ENCODE measurements at regions not wholly inside any gene's neighbourhood (a gene's known extent, or its start where the extent isn't known, plus 50 kb on each side); places are given as distances from the start of the nearest gene placed in this dataset.
A peak's percentile ranks its signal among the peaks of the same experiment; 100 is the strongest.

DNA sequence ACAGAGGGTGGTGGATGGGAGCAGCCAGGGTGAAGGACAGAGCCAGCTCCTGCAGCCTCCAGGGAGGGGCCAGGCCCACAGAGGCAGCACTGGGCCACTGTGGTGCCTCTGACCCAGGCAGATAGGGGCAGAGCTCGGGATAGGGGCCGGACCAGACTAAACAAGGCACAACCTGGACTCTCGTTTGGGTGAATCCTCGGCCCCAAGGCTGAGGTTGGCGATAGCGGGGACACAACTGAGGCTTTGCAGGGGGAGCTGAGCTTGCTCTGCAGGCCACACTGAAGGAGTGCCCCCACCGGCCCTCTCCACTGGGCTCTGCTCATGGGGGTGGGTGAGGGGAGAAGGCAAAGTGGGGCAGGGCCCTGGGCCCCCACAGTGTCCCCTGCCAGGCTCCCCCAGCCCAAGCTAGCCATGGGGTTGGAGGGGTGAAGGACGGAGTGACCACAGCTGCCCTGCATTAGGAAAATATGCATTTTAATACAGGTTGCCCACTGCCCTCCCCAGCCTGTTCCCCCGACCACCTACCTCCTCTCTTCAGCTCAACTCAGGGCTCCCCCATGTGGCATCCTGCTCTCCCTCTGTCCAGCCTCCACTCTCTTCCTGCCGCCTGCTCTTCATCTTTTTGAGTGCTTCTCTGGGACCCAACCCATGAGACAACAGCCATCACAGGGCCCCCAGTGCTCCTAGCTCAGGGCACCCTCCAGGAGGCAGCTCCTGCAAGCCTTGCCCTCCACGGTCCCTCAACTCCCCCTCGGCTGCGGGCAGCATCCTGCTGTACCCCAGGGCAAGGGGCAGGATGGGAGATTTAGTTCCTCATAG, 152.8 kb downstream of the INHBB start:
- DNase-seq (no peak), ATAC-seq (ENCODE audit: low read depth in 2 of 2) (no peak)
- Mint-ChIP-seq H3K36me3 (no peaks in the 10 kb centered on the region), H3K27me3 (peaks cover 0 to 8% (median 4%) of the 10 kb centered on the region in 3 donors), H3K4me3 (no peak overlapping the region), H3K4me1 (no peaks in the 10 kb centered on the region), H3K9me3 (peaks cover 0 to 2% (median 0%) of the 10 kb centered on the region in 7 donors), H3K27ac (no peak overlapping the region)

DNA sequence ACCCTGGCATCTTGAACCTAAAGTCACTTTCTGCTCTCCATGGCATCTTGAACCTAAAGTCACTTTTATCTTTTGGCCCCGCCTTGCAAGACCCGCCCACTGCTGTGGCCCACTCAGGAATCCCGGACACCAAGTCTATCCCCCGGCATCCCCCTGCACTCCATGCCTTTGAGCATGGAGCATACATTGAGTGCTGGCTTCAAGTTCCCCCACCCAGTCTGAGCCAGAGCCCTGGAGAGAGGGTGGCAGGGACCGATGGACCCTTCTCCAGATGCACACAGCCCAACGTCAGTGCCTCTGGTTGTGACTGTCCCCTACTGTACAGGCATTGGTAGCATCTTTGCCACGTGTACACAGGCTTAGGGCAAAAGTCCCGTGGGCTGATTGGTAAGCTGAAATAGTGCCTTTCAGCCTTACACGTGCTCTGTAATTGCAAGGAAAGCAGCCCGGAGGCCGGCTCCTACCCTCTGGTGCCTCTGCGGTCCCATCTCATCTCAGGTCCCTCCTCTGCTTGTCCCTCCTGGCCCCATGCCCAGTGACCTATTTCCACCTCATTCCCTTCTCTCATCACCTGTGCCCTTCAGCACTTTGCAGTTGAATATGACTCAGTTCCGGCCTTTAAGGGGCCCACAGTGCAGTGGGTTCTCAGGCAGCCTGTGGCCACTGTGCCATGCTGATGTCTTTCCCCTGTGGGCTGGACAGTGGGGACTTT, 154.0 kb downstream of the INHBB start:
- Mint-ChIP-seq H3K4me3 (no peak overlapping the region), H3K4me1 (no peaks in the 10 kb centered on the region), H3K27ac (peak overlapping the region in 1 of 6 donors; percentile 84), H3K9me3 (peaks cover 0 to 2% (median 0%) of the 10 kb centered on the region in 7 donors), H3K27me3 (peaks cover 0 to 8% (median 4%) of the 10 kb centered on the region in 3 donors), H3K36me3 (no peaks in the 10 kb centered on the region)
- ATAC-seq (ENCODE audit: low read depth in 2 of 2), result no peak
- no peak for DNase-seq

DNA sequence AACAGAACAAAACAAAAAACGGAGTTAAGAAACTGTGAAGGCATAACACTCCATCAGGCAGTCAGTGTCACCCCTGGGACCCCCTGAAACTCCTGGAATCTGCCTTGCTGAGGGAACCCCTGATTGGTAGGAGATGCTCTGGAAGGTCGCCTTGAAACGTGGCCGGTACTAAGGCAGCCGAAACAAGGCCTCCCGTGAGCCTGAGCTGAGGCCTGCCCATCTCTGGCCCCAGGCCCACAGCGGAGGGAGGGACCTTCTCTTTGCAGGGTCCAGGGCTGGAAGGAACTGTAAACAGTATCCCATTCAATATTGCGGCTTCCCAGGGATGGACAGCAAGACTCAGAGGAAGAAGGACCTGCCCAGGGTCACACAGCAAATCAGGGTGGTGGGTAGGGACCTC, 155.7 kb downstream of the INHBB start:
- H3K27ac Mint-ChIP-seq, result no peak overlapping the region
- no peak for ATAC-seq (ENCODE audit: low read depth in 2 of 2)

DNA sequence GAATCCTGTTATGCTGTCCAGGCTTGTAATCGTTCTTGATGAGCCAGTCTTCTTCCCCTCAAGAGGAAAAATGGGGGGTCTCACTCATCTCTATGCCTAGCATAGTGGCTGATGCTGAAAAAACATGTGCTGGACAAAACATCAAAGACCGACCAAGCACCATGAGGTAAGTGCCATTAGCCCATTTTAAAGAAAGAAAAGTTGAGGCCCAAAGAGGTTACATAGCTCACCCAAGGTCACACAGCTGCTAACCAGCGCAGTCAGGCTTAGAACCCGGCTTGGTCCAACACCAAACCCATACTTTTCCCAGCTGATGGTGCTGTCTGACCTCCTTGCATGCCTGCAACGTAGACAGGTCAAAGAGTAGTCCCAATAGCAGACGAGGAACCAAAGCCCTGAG, 156.4 kb downstream of the INHBB start:
- H3K36me3 Mint-ChIP-seq, result no peaks in the 10 kb centered on the region

More for the DNA sequence above, 155.7 kb downstream of the INHBB start:
- Mint-ChIP-seq H3K4me1 (no peaks in the 10 kb centered on the region), H3K9me3 (peaks cover 0 to 2% (median 0%) of the 10 kb centered on the region in 7 donors), H3K27me3 (peaks cover 0 to 8% (median 4%) of the 10 kb centered on the region in 3 donors), H3K36me3 (no peaks in the 10 kb centered on the region), H3K4me3 (no peak overlapping the region)
- DNase-seq, result no peak

DNA sequence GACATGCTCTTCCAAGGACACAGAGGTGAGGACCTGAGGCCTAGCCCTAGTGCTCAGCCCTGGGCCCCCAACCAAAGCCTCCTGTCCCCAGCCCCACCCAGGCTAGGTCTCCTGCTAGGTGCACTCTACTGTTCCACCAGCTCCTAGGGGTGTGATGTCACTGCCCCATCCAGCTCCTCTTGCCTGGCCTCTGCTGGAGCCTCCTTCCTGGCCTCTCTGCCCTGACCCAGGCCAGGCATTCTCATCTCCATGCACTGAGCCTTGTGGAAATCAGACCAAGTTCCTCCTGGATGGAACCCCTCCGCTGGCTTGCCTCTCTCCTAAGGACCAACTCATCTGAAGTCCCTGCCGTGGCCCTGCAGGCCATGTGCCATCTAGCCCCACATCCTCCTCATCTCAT, 156.8 kb downstream of the INHBB start:
- Mint-ChIP-seq H3K27me3 (peaks cover 0 to 8% (median 4%) of the 10 kb centered on the region in 3 donors), H3K9me3 (peaks cover 0 to 2% (median 0%) of the 10 kb centered on the region in 7 donors), H3K4me1 (no peaks in the 10 kb centered on the region), H3K27ac (no peak overlapping the region), H3K4me3 (no peak overlapping the region), H3K36me3 (no peaks in the 10 kb centered on the region)
- ATAC-seq (ENCODE audit: low read depth in 2 of 2) (no peak), DNase-seq (no peak)

More for the DNA sequence above, 156.4 kb downstream of the INHBB start:
- H3K4me3 Mint-ChIP-seq, result no peak overlapping the region
- no peaks in the 10 kb centered on the region for H3K4me1 Mint-ChIP-seq
- no peak for ATAC-seq (ENCODE audit: low read depth in 2 of 2)
- peaks cover 0 to 2% (median 0%) of the 10 kb centered on the region in 7 donors for H3K9me3 Mint-ChIP-seq
- H3K27me3 Mint-ChIP-seq, result peaks cover 0 to 8% (median 4%) of the 10 kb centered on the region in 3 donors
- no peak overlapping the region for H3K27ac Mint-ChIP-seq
- no peak for DNase-seq

DNA sequence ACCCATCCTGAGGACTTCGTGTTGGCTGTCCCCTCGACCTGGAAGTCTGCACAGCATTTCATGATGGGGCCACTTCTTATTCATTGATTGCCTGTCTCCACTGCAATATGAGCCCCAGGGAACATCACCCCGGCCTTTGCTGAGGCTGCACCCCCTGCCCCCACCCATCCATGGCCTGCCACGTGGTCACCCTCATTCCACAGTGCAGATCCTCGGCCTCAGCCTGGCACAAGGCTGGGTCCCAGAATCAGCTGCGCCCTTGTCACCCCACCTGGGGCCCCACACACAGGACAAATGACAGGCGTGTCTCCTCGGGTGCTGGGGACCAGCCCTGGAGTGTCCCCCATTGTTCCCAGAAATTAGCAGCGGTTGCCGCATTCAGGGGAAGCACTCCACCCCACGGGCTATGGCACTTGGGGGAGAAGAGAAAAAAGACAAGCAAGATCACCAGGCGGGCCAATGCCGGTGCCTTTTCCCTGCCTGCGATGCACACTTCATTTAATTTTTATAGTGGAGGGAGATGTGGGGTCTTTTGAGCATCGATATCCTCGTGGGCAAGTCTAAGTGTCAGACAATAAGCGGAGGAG, 157.4 kb downstream of the INHBB start:
- Mint-ChIP-seq H3K27me3 (peaks cover 0 to 8% (median 5%) of the 10 kb centered on the region in 3 donors), H3K4me1 (no peaks in the 10 kb centered on the region), H3K4me3 (no peak overlapping the region), H3K9me3 (peaks cover 0 to 2% (median 0%) of the 10 kb centered on the region in 7 donors), H3K27ac (no peak overlapping the region), H3K36me3 (no peaks in the 10 kb centered on the region)
- ATAC-seq (ENCODE audit: low read depth in 2 of 2) (no peak), DNase-seq (no peak)

DNA sequence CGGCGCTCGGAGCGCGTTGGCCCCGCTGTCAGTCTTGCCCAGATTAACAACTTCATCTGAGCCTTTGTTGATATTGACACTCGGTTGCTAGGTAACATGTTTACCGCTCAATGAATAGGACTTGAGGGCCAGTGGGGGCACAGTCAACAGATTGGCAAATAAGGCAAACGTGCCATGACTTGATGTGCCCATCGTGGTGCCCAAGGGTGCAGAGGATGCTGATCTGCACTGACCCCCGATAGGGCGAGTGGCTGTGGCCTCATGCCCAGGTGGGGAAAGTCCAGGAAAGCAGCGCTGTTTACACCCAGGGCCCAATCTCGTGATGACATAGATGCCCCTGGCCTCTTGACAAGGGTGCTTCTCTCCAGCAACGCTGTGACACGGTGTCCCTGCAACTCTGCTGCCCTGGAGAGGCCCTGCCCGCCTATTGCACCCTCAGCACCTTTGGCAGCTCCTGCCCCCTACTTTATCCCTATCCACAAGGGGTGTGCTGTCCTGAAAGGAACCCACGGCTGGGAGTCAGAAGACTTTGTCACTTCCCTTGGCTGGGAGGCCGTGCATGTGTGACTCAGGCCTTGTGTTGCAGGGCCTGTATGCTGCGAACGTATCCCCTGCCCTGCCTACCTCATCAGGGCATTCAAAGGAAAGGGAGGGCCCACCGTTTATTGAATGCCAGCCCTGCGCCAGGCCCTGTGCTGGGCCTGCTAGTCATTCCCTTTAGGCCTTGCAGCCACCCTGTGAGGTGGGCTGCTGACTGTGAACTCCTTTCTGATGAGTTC, 158.0 kb downstream of the INHBB start:
- no peak overlapping the region for H3K27ac Mint-ChIP-seq

DNA sequence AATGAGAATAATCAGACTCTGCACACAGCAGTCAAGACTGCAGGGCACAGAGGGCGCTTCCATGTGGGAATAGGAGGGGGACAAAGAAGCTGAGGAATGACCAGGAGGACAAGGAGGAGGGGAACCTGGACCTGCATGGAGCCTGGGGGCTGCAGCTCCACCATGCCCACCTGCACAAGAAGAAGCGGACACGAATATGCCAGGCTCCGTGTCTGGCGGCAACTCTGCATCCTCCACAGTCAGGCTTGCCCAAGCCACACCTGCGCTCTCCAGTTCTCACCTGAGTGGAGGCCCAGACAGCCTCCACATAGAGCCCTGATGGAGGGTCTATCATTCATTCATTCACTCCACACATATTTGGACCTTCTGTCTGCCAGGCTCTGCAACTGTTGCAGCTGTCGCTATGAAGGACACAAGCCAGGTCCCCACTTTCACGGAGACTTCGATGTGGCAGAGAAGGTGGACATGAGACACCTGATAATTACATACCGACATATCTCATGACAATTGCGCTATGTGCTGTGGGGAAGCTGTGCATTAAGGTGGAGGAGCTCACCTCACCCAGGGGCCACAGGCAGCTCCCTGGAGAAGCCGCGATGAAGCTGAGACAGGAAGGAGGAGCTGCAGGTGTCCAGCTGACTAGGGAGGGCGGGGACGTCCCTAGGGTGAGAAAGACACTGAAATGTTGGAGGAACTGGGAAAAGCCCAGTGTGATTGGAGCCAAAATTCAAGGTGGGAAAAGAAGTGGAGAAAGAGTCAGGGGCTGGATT, 159.2 kb downstream of the INHBB start:
- Mint-ChIP-seq H3K27ac (no peak overlapping the region), H3K4me1 (no peaks in the 10 kb centered on the region), H3K4me3 (peak overlapping the region in 1 of 8 donors; percentile 71), H3K27me3 (peaks cover 0 to 10% (median 8%) of the 10 kb centered on the region in 3 donors), H3K9me3 (peaks cover 0 to 1% (median 0%) of the 10 kb centered on the region in 7 donors), H3K36me3 (no peaks in the 10 kb centered on the region)
- DNase-seq (no peak), ATAC-seq (ENCODE audit: low read depth in 2 of 2) (no peak)

More for the DNA sequence above, 158.0 kb downstream of the INHBB start:
- Mint-ChIP-seq H3K27me3 (peaks cover 0 to 10% (median 8%) of the 10 kb centered on the region in 3 donors), H3K4me3 (no peak overlapping the region), H3K4me1 (no peaks in the 10 kb centered on the region), H3K9me3 (peaks cover 0 to 2% (median 0%) of the 10 kb centered on the region in 7 donors), H3K36me3 (no peaks in the 10 kb centered on the region)
- no peak for ATAC-seq (ENCODE audit: low read depth in 2 of 2)
- DNase-seq, result no peak

DNA sequence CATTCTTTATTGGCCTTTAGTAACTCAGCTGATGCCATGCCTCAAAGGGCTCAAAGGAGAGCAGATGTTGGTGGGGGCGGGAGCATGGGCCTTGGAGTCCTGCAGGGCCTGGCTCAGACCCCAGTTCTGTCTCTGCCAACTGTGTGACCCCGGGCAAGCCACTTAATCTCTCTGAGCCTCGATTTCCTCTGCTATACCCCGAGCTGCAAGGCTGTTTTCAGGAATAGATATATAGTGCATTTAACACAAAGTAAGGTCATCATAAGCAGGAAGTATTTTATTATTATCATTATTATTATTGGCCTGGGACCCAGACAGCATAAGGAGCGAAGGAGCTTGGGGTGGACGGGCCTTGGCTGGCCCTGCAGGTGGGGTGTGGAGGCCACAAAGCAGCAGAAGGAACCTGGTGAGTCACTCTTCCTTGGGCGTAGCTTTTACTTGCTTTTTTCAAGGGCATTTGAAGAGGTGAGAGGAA, 162.7 kb downstream of the INHBB start:
- H3K4me1 Mint-ChIP-seq, result no peaks in the 10 kb centered on the region
- no peaks in the 10 kb centered on the region for H3K9me3 Mint-ChIP-seq

DNA sequence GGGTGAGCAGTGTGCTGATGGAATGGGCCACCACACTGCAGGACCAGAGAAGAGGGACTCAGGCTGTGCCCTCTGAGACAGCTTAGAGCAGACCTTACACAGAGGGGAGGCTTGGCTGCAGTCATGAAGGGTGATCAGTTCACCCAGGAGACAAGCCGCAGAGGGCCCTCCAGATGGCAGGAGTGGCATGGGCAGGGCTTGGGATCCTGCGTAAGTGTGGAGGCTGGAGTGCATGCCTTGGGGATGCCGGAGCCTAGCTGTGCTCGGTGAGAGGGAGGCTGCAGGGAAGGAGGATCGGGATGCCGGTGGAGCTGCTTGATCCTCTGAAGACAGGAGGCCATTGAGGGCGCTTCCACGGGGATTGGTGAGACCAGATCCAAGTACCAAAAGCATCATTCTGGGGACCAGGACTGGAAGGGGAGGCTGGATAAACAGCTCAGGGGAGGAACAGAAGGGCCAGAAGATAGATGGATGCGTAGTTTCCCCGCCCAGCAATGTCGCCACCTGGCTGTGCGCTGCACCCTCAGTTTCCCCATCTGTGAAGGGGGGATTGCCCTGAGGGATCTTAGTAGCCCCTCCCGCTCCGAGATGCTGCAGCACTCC, 163.4 kb downstream of the INHBB start:
- no peak for DNase-seq
- H3K27me3 Mint-ChIP-seq, result peaks cover 0 to 6% (median 0%) of the 10 kb centered on the region in 3 donors
- H3K9me3 Mint-ChIP-seq, result no peaks in the 10 kb centered on the region
- H3K4me1 Mint-ChIP-seq, result no peaks in the 10 kb centered on the region
- H3K36me3 Mint-ChIP-seq, result no peaks in the 10 kb centered on the region
- ATAC-seq (ENCODE audit: low read depth in 2 of 2), result no peak
- no peak overlapping the region for H3K4me3 Mint-ChIP-seq
- H3K27ac Mint-ChIP-seq, result peak overlapping the region in 1 of 6 donors; percentile 60

More for the DNA sequence above, 162.7 kb downstream of the INHBB start:
- no peak for DNase-seq
- Mint-ChIP-seq H3K27ac (no peak overlapping the region), H3K27me3 (peaks cover 0 to 6% (median 0%) of the 10 kb centered on the region in 3 donors), H3K4me3 (no peak overlapping the region), H3K36me3 (no peaks in the 10 kb centered on the region)
- ATAC-seq (ENCODE audit: low read depth in 2 of 2), result no peak

DNA sequence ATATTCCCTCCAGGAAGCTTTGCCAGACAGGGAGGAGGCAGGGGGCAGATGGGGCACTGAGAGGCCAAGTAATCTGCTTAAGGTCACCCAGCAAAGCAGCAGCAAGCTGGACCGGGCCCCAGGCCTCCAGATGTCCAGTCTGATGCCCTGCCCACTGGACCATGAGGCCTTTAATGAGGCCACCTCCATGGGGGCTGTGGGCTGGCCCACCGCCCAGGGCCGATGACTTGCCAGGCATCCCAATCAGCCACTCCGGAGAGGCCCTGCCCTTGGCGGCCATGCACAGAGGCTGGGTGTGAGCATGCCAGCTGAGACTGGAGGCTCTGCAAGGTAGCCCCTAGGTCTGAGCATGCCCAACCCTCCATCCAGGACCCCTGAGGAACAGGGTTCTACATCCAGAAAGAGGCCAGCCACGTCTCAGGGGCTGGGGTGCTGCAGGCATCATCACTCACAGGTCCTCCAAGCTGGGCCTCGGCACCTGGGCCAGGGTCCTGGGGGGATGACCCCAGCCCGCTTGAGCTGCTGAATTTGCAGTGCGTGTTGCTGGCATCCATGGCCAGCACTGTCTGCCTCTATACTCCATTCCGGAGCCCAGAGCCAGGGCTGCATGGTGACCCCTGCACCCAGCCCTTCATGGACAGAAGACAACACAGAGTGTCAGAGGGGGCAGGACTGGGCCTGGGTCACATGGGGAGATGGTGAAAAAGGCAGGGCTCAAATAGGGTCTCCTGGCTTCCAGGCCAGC, 164.2 kb downstream of the INHBB start:
- ATAC-seq (ENCODE audit: low read depth in 2 of 2), result no peak
- no peaks in the 10 kb centered on the region for H3K4me1 Mint-ChIP-seq

More for the DNA sequence above, 164.2 kb downstream of the INHBB start:
- DNase-seq, result no peak
- Mint-ChIP-seq H3K27me3 (peaks cover 0 to 9% (median 7%) of the 10 kb centered on the region in 3 donors), H3K9me3 (no peaks in the 10 kb centered on the region), H3K36me3 (no peaks in the 10 kb centered on the region), H3K4me3 (no peak overlapping the region), H3K27ac (no peak overlapping the region)
